ENCODE measurements at regions not wholly inside any gene's neighbourhood (a gene's known extent, or its start where the extent isn't known, plus 50 kb on each side); places are given as distances from the start of the nearest gene placed in this dataset.

GRCh38 chr5:147961208-147961749 is 54.9 kb upstream of the C5orf46 start:
- H3K4me3 ChIP-seq, result no peak overlapping the region
- intact Hi-C loops (cut with DNase I), result no loop called here
- H3K36me3 ChIP-seq, result no peaks in the 10 kb centered on the region
- no peaks in the 10 kb centered on the region for H3K9me3 ChIP-seq
- DNase-seq, result no peak
- TF ChIP-seq CTCF (IDR thresholded peaks at IDR 0.05) (no peak), POLR2A (IDR thresholded peaks at IDR 0.05) (no peak)
- H3K27ac ChIP-seq, result peak overlapping the region in 1 of 4 donors; percentile 11
- H3K27me3 ChIP-seq, result no peaks in the 10 kb centered on the region
- peaks cover under 1 to 60% (median 18%) of the 10 kb centered on the region in 3 donors for H3K4me1 ChIP-seq
- 54 to 66% methylated on average over 2 of the region's 2 CpGs for WGBS, 2 donors

- Histone ChIP-seq H3K27me3 (no peaks in the 10 kb centered on the region), H3K27ac (peak overlapping the region in 3 of 4 donors; percentile 69 to 83 (median 82)), H3K4me1 (peaks cover 8 to 46% (median 10%) of the 10 kb centered on the region in 3 donors), H3K36me3 (no peaks in the 10 kb centered on the region), H3K9me3 (no peaks in the 10 kb centered on the region), H3K4me3 (no peak overlapping the region)
- no peak for DNase-seq
- intact Hi-C loops (cut with DNase I), result no loop called here
- 84% methylated on average over 6 of the region's 6 CpGs for WGBS, 2 donors
- TF ChIP-seq CTCF (IDR thresholded peaks at IDR 0.05), result no peak
- no peak for TF ChIP-seq POLR2A (IDR thresholded peaks at IDR 0.05)
These were observed 51.6 kb upstream of the C5orf46 start for GRCh38 chr5:147957901-147958300.

- Histone ChIP-seq H3K27me3 (no peaks in the 10 kb centered on the region), H3K36me3 (no peaks in the 10 kb centered on the region), H3K4me3 (no peak overlapping the region), H3K4me1 (peaks cover 8 to 44% (median 10%) of the 10 kb centered on the region in 3 donors), H3K9me3 (no peaks in the 10 kb centered on the region), H3K27ac (peak overlapping the region; percentile 59 to 83 (median 76))
- intact Hi-C loops (cut with DNase I), result no loop called here
- TF ChIP-seq POLR2A (IDR thresholded peaks at IDR 0.05) (no peak), CTCF (IDR thresholded peaks at IDR 0.05) (no peak)
- WGBS, 2 donors, result 24 to 43% methylated on average over 2 of the region's 2 CpGs
- no peak for DNase-seq
These were observed 50.5 kb upstream of the C5orf46 start for GRCh38 chr5:147956842-147957223.

GRCh38 chr5:147956064-147956841 is 49.9 kb upstream of the C5orf46 start:
- no peak overlapping the region for H3K4me3 ChIP-seq
- H3K27ac ChIP-seq, result peak overlapping the region; percentile 59 to 83 (median 76)
- TF ChIP-seq CTCF (IDR thresholded peaks at IDR 0.05), result no peak
- TF ChIP-seq POLR2A (IDR thresholded peaks at IDR 0.05), result no peak
- no peak for DNase-seq
- no peaks in the 10 kb centered on the region for H3K27me3 ChIP-seq
- WGBS, 2 donors, result 30 to 33% methylated on average over 1 of the region's 1 CpG
- H3K9me3 ChIP-seq, result no peaks in the 10 kb centered on the region
- no peaks in the 10 kb centered on the region for H3K36me3 ChIP-seq
- intact Hi-C loops (cut with DNase I), result no loop called here
- peaks cover 8 to 39% (median 10%) of the 10 kb centered on the region in 3 donors for H3K4me1 ChIP-seq
